Neural progenitor cell (in vitro differentiated cells): ENCODE measurements at regions not wholly inside any gene's neighbourhood (a gene's known extent, or its start where the extent isn't known, plus 50 kb on each side); places are given as distances from the start of the nearest gene placed in this dataset.

Experiments used
- DNase-seq: peaks from one replicate; pipeline ENCODE4 v3.0.0-alpha.2; 2016; ENCODE audit warnings: low spot score
- H2AFZ ChIP-seq: fragments of 200-600 bp; sonication (generic); replicated peaks from 2 replicates; pipeline ENCODE4 v1.6.1; 2016; ENCODE audit warnings: antibody characterized with exemption
- H3F3A ChIP-seq: fragments of 200-600 bp; sonication (generic); 2 replicates; pipeline ENCODE4 v1.6.1; 2016; ENCODE audit warnings: antibody characterized with exemption, low read depth
- H3K27ac ChIP-seq: fragments of 200-600 bp; sonication (generic); 2 replicates; pipeline ENCODE4 v1.5.1; 2016; ENCODE audit warnings: mild to moderate bottlenecking
- H3K27me3 ChIP-seq: fragments of 200-600 bp; sonication (generic); 2 replicates; pipeline ENCODE4 v1.6.1; 2016; ENCODE audit warnings: mild to moderate bottlenecking, moderate library complexity
- H3K36me3 ChIP-seq: fragments of 200-600 bp; sonication (generic); 2 replicates; pipeline ENCODE4 v1.5.1; 2016
- H3K4me1 ChIP-seq: fragments of 200-600 bp; sonication (generic); 2 replicates; pipeline ENCODE4 v1.6.1; 2016; ENCODE audit warnings: mixed run types
- H3K4me2 ChIP-seq: fragments of 200-600 bp; sonication (generic); 2 replicates; pipeline ENCODE4 v1.6.1; 2016
- H3K4me3 ChIP-seq: fragments of 200-600 bp; sonication (generic); 2 replicates; pipeline ENCODE4 v1.5.1; 2016
- H3K79me2 ChIP-seq: fragments of 200-600 bp; sonication (generic); 2 replicates; pipeline ENCODE4 v1.6.1; 2016; ENCODE audit warnings: low read depth
- H3K9ac ChIP-seq: fragments of 200-600 bp; sonication (generic); 2 replicates; pipeline ENCODE4 v1.6.1; 2016
- H3K9me3 ChIP-seq: fragments of 200-600 bp; sonication (generic); 2 replicates; pipeline ENCODE4 v1.5.1; 2016; ENCODE audit warnings: low read depth
- H4K20me1 ChIP-seq: fragments of 200-600 bp; sonication (generic); 2 replicates; pipeline ENCODE4 v1.6.1; 2016; ENCODE audit warnings: low read depth
- H3K27ac Mint-ChIP-seq: 3 replicates; pipeline ENCODE4 v1.8.0; 2021; ENCODE audit warnings: mixed read lengths
- H3K27me3 Mint-ChIP-seq: 2 replicates; pipeline ENCODE4 v1.8.0; 2022; ENCODE audit warnings: low read depth, mild to moderate bottlenecking, inconsistent platforms, moderate library complexity, mixed read lengths; ENCODE audit not compliant: insufficient read depth
- H3K36me3 Mint-ChIP-seq: 3 replicates; pipeline ENCODE4 v1.8.0; 2021; ENCODE audit warnings: mixed read lengths
- H3K4me1 Mint-ChIP-seq: 3 replicates; pipeline ENCODE4 v1.8.0; 2021; ENCODE audit warnings: mixed read lengths
- H3K4me3 Mint-ChIP-seq: 3 replicates; pipeline ENCODE4 v1.8.0; 2021; ENCODE audit warnings: mild to moderate bottlenecking, moderate library complexity, mixed read lengths
- H3K9me3 Mint-ChIP-seq: 3 replicates; pipeline ENCODE4 v1.8.0; 2020; ENCODE audit warnings: mixed read lengths
- CTCF ChIP-seq: fragments of 200-600 bp; sonication (generic); IDR thresholded peaks from 2 replicates; pipeline ENCODE4 v1.5.1; 2017; ENCODE audit warnings: antibody characterized with exemption, mild to moderate bottlenecking
- EZH2 ChIP-seq: fragments of 200-600 bp; sonication (generic); IDR thresholded peaks from 2 replicates; pipeline ENCODE4 v1.6.1; 2017; ENCODE audit warnings: antibody characterized with exemption, mild to moderate bottlenecking, moderate library complexity
- EZH2phosphoT487 ChIP-seq: fragments of 200-600 bp; sonication (generic); IDR thresholded peaks from 2 replicates; pipeline ENCODE4 v1.6.1; 2017; ENCODE audit warnings: antibody characterized with exemption

GRCh38 chr2:18122544-18123210, 244.2 kb downstream of the KCNS3 start:
- H3K4me1 Mint-ChIP-seq, result no peaks in the 10 kb centered on the region
- Histone ChIP-seq H3K4me1 (no peaks in the 10 kb centered on the region), H3K79me2 (no peaks in the 10 kb centered on the region), H3K4me3 (no peak overlapping the region), H2AFZ (no peak overlapping the region), H3K27ac (no peak overlapping the region), H3K4me2 (no peak overlapping the region), H4K20me1 (no peaks in the 10 kb centered on the region), H3K9me3 (no peaks in the 10 kb centered on the region), H3K9ac (no peak overlapping the region), H3K27me3 (no peaks in the 10 kb centered on the region), H3F3A (no peaks in the 10 kb centered on the region), H3K36me3 (no peaks in the 10 kb centered on the region)
- TF ChIP-seq EZH2 (no peak), EZH2phosphoT487 (no peak), CTCF (no peak)
- no peak for DNase-seq
- H3K27me3 Mint-ChIP-seq, result no peaks in the 10 kb centered on the region
- no peak overlapping the region for H3K27ac Mint-ChIP-seq
- no peak overlapping the region for H3K4me3 Mint-ChIP-seq
- no peaks in the 10 kb centered on the region for H3K36me3 Mint-ChIP-seq
- no peaks in the 10 kb centered on the region for H3K9me3 Mint-ChIP-seq

GRCh38 chr2:18119883-18120282, 241.4 kb downstream of the KCNS3 start:
- H3K4me2 ChIP-seq, result no peak overlapping the region
- H3K27me3 ChIP-seq, result no peaks in the 10 kb centered on the region
- H3K9me3 ChIP-seq, result no peaks in the 10 kb centered on the region
- no peaks in the 10 kb centered on the region for H3F3A ChIP-seq
- TF ChIP-seq CTCF (no peak), EZH2 (no peak), EZH2phosphoT487 (no peak)
- Mint-ChIP-seq H3K9me3 (peaks cover 5% of the 10 kb centered on the region), H3K27ac (no peak overlapping the region), H3K4me3 (no peak overlapping the region), H3K27me3 (no peaks in the 10 kb centered on the region), H3K36me3 (no peaks in the 10 kb centered on the region), H3K4me1 (no peaks in the 10 kb centered on the region)
- DNase-seq, result no peak
- H3K36me3 ChIP-seq, result no peaks in the 10 kb centered on the region
- H3K4me3 ChIP-seq, result no peak overlapping the region
- H3K27ac ChIP-seq, result no peak overlapping the region
- H4K20me1 ChIP-seq, result no peaks in the 10 kb centered on the region
- H3K4me1 ChIP-seq, result no peaks in the 10 kb centered on the region
- no peak overlapping the region for H2AFZ ChIP-seq
- no peaks in the 10 kb centered on the region for H3K79me2 ChIP-seq
- H3K9ac ChIP-seq, result no peak overlapping the region

GRCh38 chr2:18118703-18119102, 240.2 kb downstream of the KCNS3 start:
- Histone ChIP-seq H4K20me1 (no peaks in the 10 kb centered on the region), H3K4me2 (no peak overlapping the region), H3K79me2 (no peaks in the 10 kb centered on the region), H3K27ac (no peak overlapping the region), H2AFZ (no peak overlapping the region), H3K9ac (no peak overlapping the region), H3K4me1 (no peaks in the 10 kb centered on the region), H3K9me3 (no peaks in the 10 kb centered on the region), H3F3A (no peaks in the 10 kb centered on the region), H3K27me3 (no peaks in the 10 kb centered on the region), H3K4me3 (no peak overlapping the region), H3K36me3 (no peaks in the 10 kb centered on the region)
- no peak for DNase-seq
- no peak overlapping the region for H3K27ac Mint-ChIP-seq
- H3K36me3 Mint-ChIP-seq, result no peaks in the 10 kb centered on the region
- peaks cover 5% of the 10 kb centered on the region for H3K9me3 Mint-ChIP-seq
- no peak for TF ChIP-seq EZH2
- no peak for TF ChIP-seq CTCF
- TF ChIP-seq EZH2phosphoT487, result no peak
- H3K27me3 Mint-ChIP-seq, result no peaks in the 10 kb centered on the region
- no peak overlapping the region for H3K4me3 Mint-ChIP-seq
- H3K4me1 Mint-ChIP-seq, result no peaks in the 10 kb centered on the region
